Cardiac septum (tissue), 1 donor: ENCODE measurements at regions not wholly inside any gene's neighbourhood (a gene's known extent, or its start where the extent isn't known, plus 50 kb on each side); places are given as distances from the start of the nearest gene placed in this dataset.

ENCODE experiments used
- DNase-seq: peaks from one replicate; pipeline ENCODE4 v3.0.0-alpha.2; 2020; ENCODE audit warnings: low spot score
- intact Hi-C: fragments of 100-400 bp; cut with DNase I; formaldehyde crosslinking; loops from one replicate; pipeline ENCODE4 v1.14.0; 2022
- donor health status: DM: no; HTN: no; CAD: no.

DNA sequence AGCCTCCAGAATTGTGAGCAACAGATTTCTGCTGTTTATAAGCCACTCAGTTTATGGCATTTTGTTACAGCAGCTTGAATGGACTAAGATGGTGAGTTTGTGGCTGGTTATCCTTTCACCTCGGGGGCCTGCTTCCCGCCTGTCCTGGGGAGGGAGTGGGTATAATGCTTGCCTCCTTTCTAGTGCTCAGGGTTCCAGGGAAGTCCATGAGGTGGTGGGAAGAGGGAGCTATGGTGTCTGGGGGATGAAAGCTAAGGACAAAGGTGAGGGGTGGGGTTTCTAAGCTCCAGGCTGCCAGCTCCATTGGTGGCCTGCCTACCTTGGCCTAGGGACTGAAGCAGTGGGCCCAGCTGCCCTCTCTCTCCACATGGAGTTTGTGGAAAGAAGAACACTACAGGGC, 50.2 kb upstream of the SDK2 start:
- DNase-seq = no peak
- intact Hi-C loops = no loop called here

DNA sequence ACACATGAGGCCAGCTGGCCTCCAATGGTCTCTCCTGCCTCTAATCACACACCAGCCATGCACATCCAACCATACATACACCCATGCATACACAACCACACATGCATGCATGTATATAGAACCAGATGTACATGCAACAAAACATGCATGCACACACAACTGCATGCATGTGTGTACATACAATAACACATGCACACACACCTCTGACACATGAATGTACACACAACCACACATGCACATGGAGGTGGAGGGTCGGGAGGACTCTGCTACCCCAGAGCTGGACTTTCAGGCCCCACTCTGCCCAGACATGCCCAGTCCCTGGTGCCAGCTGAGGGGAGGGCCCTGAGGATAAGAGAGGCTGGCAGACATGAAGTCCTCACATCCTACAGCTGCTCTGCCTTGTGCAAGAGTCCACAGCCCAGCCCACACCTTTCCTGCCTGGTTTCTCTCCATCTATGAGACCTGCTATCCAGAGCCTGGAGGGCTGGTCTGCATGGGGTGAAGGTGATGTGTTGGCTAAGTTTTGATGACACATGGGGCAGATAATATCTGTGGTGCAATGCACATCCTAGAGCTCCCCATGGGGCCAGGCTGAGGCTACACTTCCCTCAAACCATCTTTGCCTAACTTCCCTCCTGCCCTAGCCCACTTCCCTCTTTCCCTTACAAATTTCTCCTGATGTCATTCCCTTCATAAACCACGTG, 50.9 kb upstream of the SDK2 start:
- intact Hi-C loops = no loop called here
- peak; percentile 19 for DNase-seq

DNA sequence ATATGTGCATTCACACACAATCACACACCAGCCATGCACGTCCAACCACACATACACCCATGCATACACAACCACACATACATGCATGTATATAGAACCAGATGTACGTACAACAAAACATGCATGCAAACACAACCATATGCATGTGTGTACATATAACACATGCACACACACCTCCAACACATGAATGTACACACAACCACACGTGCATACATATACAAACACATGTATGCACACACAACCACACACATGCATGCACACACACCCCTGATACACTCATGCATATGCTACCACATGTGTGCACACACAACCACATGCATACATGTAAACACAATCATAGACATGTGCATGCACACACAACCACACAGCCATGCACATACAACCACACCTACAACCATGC, 52.0 kb upstream of the SDK2 start:
- intact Hi-C loops = no loop called here
- peak; percentile 1 for DNase-seq

DNA sequence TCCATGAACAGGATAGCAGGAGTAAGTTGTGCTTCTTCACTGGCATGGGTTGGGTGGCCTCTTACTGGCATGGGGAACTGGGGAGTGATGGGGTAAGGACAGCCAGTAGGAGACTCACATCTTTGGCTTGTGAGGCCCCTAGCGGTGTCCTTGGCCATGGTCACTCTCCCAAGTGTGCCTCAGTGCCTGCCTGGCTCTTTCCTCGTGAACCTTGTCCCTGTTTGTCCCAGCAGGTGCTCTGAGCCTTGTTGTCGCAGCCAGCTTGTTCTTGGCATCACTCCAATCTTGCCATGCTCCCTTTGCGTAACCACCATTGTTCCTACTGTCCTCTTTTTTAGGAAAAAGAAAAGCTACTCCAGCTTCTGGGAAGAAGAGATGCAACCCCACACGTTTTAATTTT, 53.6 kb upstream of the SDK2 start:
- intact Hi-C loops = no loop called here
- DNase-seq = peak; percentile 38

- intact Hi-C loops = no loop called here
- DNase-seq = peak; percentile 74
Measured at GRCh38 chr17:73698966-73699365, 54.7 kb upstream of the SDK2 start.

DNA sequence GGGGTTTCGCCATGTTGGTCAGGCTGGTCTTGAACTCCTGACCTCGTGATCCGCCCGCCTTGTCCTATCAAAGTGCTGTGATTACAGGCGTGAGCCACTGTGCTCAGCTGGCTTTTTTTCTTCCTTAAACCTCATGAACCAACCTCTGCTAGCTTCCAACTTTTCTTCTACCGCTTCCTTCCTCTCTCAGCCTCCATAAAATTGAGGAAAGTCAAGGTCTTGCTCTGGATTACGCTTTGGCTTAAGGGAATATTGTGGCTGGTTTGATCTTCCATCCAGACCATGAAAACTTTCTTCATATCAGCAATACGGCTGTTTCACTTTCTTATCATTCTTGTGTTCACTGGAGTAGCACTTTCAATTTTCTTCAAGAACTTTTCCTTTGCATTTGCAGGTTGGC, 57.5 kb upstream of the SDK2 start:
- intact Hi-C loops = no loop called here
- no peak for DNase-seq

DNA sequence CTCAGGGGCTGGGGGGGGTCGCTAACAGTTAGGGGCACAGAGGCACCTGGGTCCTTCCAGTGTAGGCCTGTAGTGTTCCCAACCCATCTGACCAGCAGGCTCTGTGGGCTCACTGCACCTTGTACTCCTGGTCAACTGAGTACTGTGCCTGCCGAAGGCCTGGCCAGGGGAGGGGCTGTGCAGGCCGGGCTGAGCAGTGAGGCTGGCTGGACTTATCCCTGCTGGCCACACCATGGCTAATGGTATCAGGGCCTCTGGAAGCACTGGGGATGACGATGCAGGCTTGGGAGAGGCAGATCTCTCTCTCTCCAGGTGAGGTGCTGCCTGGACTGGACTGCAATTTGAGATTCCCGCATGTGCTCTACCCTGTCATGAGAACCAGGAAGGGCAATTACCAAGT, 58.9 kb upstream of the SDK2 start:
- DNase-seq = peak; percentile 41

GRCh38 chr17:73703917-73704316, 59.7 kb upstream of the SDK2 start:
- no peak for DNase-seq
- intact Hi-C loops = no loop called here

More for the DNA sequence above, 58.9 kb upstream of the SDK2 start:
- intact Hi-C loops = no loop called here

- intact Hi-C loops = no loop called here
- no peak for DNase-seq
Measured at GRCh38 chr17:73705594-73705993, 61.3 kb upstream of the SDK2 start.

DNA sequence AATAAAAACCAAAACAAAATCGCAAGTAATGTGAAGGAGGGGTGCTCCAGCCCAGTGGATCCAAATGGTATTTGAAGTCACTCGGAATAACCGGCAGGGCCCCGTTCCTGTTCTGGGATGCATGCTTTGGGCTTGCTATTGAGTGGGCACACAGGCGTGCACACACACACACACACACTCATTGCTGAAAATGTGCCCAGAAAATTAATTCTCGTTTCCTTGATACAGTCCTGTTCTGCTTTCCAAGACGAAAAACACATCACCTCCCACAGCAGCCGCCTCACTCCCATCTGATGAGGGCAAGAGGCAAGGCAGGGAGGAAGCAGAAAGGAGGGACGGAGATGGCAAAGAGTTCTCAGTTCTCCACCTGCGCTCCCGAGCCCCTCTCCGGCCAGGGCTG, 62.2 kb upstream of the SDK2 start:
- intact Hi-C loops = no loop called here
- DNase-seq = no peak

DNA sequence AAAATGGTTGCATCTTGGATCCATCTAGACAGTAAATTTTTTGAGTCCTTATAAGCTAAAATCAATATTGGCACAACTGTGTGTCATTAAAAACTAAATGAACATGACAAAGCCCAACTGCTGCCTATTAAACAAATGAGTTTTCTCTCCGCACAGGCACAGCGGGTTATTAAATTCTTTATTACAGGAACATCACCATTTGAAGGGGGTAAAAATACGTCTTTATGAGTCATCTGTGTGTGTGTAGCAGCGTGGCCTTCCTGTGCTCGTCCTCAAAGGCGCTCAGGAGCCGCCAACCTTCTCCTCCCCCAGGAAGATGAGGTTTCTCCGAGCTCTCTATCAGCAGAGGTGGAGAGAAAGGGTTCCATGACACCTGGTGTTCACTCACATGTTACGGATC, 62.6 kb upstream of the SDK2 start:
- no peak for DNase-seq
- intact Hi-C loops = no loop called here

GRCh38 chr17:73707358-73707757, 63.1 kb upstream of the SDK2 start:
- no peak for DNase-seq
- intact Hi-C loops = no loop called here

- DNase-seq = peak; percentile 80
- intact Hi-C loops = loop anchor here (2.0 to 5.0 kb wide), 2 partner anchors 53 to 281 kb away; no protein-coding TSS in a partner anchor
Measured at GRCh38 chr17:73710095-73710592, 65.9 kb upstream of the SDK2 start.

DNA sequence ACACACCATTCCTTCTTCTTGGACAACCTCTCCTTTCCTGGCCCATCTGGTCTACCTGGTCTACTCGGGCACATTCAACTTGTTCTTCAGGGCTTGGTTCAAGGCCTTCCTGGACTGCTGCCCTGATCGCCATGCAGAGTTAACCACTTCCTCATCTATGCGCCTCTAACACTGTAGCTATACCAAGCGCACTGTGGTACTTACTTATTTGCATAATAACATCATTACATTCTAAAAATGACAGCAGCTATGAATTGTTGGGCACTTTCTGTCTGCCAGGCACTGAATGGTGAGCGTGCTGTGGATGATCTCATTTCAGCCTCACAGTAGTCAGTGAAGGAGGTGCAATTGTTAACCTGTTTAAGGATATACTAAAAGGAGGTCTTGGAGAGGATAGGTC, 66.9 kb upstream of the SDK2 start:
- DNase-seq = no peak
- intact Hi-C loops = loop anchor here (2.0 to 5.0 kb wide), 2 partner anchors 54 to 282 kb away; no protein-coding TSS in a partner anchor

GRCh38 chr17:73711916-73712315, 67.7 kb upstream of the SDK2 start:
- intact Hi-C loops = loop anchor here (2.0 to 5.0 kb wide), 2 partner anchors 55 to 283 kb away; no protein-coding TSS in a partner anchor
- DNase-seq = no peak

GRCh38 chr17:73713136-73713535, 68.9 kb upstream of the SDK2 start:
- intact Hi-C loops = loop anchor here (5.0 kb wide), 1 partner anchor 56 kb away; no protein-coding TSS in a partner anchor
- DNase-seq = no peak

- intact Hi-C loops = loop anchor here (5.0 kb wide), 1 partner anchor 127 kb away; no protein-coding TSS in a partner anchor
- no peak for DNase-seq
Measured at GRCh38 chr17:73715769-73716168, 71.5 kb upstream of the SDK2 start.

DNA sequence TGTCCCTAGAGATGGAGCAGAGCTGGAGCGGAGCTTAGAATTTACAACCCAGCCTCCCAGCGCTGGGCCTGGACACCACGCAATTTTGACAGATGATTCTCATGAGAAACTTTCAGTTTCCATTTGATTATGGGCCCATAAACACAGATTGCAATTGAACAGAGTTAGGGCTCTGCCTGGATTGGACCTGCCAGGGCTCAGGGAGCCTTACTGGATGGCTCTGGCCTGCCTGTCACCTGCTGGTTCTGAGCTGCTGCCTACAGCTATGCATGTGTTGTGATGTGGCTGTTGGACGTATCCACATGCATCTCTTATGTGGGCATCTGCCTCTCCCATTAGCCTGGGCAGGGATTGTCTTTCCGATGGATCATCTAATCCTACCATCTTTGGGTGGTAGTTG, 73.4 kb upstream of the SDK2 start:
- intact Hi-C loops = loop anchor here (5.0 kb wide), 1 partner anchor 125 kb away; no protein-coding TSS in a partner anchor

GRCh38 chr17:73718362-73718761, 74.1 kb upstream of the SDK2 start:
- intact Hi-C loops = loop anchor here (5.0 kb wide), 1 partner anchor 124 kb away; no protein-coding TSS in a partner anchor

More for the DNA sequence above, 73.4 kb upstream of the SDK2 start:
- DNase-seq = no peak

GRCh38 chr17:73718912-73719311, 74.7 kb upstream of the SDK2 start:
- intact Hi-C loops = loop anchor here (5.0 kb wide), 1 partner anchor 123 kb away; no protein-coding TSS in a partner anchor
- DNase-seq = no peak

More at GRCh38 chr17:73718362-73718761, 74.1 kb upstream of the SDK2 start:
- DNase-seq = no peak

DNA sequence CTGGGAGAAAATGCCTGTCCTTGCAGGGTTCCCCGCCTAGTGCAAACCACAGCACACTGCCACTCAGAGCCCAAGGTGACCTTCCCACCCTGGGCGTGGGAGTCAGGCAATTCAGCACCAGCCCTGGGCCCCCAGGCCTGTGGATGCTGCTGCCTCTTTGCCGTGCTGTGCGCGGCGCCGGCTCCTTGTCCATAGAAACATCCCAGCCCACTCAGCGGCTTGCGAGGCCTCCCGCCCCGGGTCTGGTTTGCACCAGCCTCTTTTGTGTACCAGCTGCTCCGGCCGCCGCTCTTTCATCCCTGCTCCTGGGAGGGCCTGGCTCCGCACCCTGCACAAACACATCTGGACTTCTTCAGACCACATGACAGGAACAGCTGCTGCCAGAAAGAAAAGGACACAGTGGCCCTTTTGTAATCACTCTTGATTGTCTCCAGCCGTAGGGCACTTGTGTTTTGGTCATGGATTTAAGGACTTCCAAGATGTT, 75.4 kb upstream of the SDK2 start:
- DNase-seq = peak; percentile 76
- intact Hi-C loops = loop anchor here (5.0 kb wide), 1 partner anchor 123 kb away; no protein-coding TSS in a partner anchor
